ENCODE measurements at regions not wholly inside any gene's neighbourhood (a gene's known extent, or its start where the extent isn't known, plus 50 kb on each side); places are given as distances from the start of the nearest gene placed in this dataset. TPM values are rescaled to one million over a fixed set of nuclear protein-coding genes. Genes with fewer than 3 reads are reported as not detected.

Small RNA genes lying in the stretch of these regions (small RNA-seq; reads per million reads assigned to genes)
- gene CYP2C56P = not detected
